Caco-2 (cell line): ENCODE measurements at regions not wholly inside any gene's neighbourhood (a gene's known extent, or its start where the extent isn't known, plus 50 kb on each side); places are given as distances from the start of the nearest gene placed in this dataset.

ENCODE experiments used
- BruUV-seq: library from RNA; stranded (reverse); fragments of 400-500 nt; replicated peaks from 2 replicates; lab custom pipeline; 2021; lab: Mats Ljungman, UMichigan
- CTCF ChIA-PET: fragments of 300-600 bp; sonication (Branson Sonifier 250); formaldehyde crosslinking; loops from one replicate; lab custom pipeline; 2022; ENCODE audit warnings: antibody characterized with exemption; lab: Charles Lee
- POLR2A ChIA-PET: fragments of 300-600 bp; sonication (Branson Sonifier 250); formaldehyde crosslinking; loops from one replicate; lab custom pipeline; 2022; ENCODE audit warnings: antibody characterized with exemption; lab: Charles Lee
- DNase-seq, 2 experiments: peaks; one replicate each; pipeline versions ENCODE4 v3.0.0 to v3.0.0-alpha.2; 2020 to 2022
- H3K27me3 ChIP-seq: replicated peaks from 2 replicates; pipeline ENCODE4 v1.6.0; 2011; ENCODE audit warnings: low read length; ENCODE audit not compliant: control insufficient read depth, insufficient read depth
- H3K36me3 ChIP-seq: 2 replicates; pipeline ENCODE4 v1.5.1; 2011; ENCODE audit warnings: low read length; ENCODE audit not compliant: control insufficient read depth, insufficient read depth
- H3K4me1 ChIP-seq: fragments of 250-450 bp; sonication (Bioruptor Pico); 2 replicates; pipeline ENCODE4 v1.5.1; 2020; ENCODE audit warnings: mild to moderate bottlenecking
- H3K4me3 ChIP-seq: 2 replicates; pipeline ENCODE4 v1.5.1; 2011; ENCODE audit warnings: low read depth, mild to moderate bottlenecking, control low read depth, low read length
- H3K9me3 ChIP-seq: fragments of 250-450 bp; sonication (Bioruptor Pico); 2 replicates; pipeline ENCODE4 v1.5.1; 2020; ENCODE audit warnings: mild to moderate bottlenecking, moderate library complexity
- H3K27ac Mint-ChIP-seq: one replicate; pipeline ENCODE4 v1.8.0; 2022; ENCODE audit warnings: mixed read lengths; ENCODE audit not compliant: unreplicated experiment
- H3K27me3 Mint-ChIP-seq: one replicate; pipeline ENCODE4 v1.8.0; 2022; ENCODE audit warnings: mixed read lengths; ENCODE audit not compliant: insufficient read depth, unreplicated experiment
- H3K36me3 Mint-ChIP-seq: one replicate; pipeline ENCODE4 v1.8.0; 2022; ENCODE audit warnings: mild to moderate bottlenecking, mixed read lengths; ENCODE audit not compliant: insufficient read depth, unreplicated experiment
- H3K4me1 Mint-ChIP-seq: one replicate; pipeline ENCODE4 v1.8.0; 2022; ENCODE audit warnings: low read depth, mixed read lengths; ENCODE audit not compliant: unreplicated experiment
- H3K4me3 Mint-ChIP-seq: one replicate; pipeline ENCODE4 v1.8.0; 2022; ENCODE audit warnings: mild to moderate bottlenecking, moderate library complexity, mixed read lengths; ENCODE audit not compliant: unreplicated experiment
- H3K9me3 Mint-ChIP-seq: one replicate; pipeline ENCODE4 v1.8.0; 2022; ENCODE audit warnings: mixed read lengths; ENCODE audit not compliant: unreplicated experiment
- intact Hi-C: fragments of 100-400 bp; cut with micrococcal nuclease; formaldehyde crosslinking; loops from one replicate; pipeline ENCODE4 v1.10.0; 2022; ENCODE audit not compliant: unreplicated experiment
- TF ChIP-seq, protein P1 (sequence below), 2 experiments: fragments of 200-600 bp in 1 of 2; IDR thresholded peaks; 1 replicate in 1 of 2; 2 replicates in 1 of 2; pipeline versions ENCODE4 v1.5.1 to v1.8.0; 2011 to 2022; ENCODE audit warnings: antibody characterized with exemption in 1 of 2, control low read depth in 1 of 2, inconsistent platforms in 1 of 2, low read depth in 1 of 2, low read length in 1 of 2, mild to moderate bottlenecking in 1 of 2, moderate library complexity in 1 of 2; ENCODE audit not compliant: insufficient read depth in 1 of 2, severe bottlenecking in 1 of 2, unreplicated experiment in 1 of 2

DNA sequence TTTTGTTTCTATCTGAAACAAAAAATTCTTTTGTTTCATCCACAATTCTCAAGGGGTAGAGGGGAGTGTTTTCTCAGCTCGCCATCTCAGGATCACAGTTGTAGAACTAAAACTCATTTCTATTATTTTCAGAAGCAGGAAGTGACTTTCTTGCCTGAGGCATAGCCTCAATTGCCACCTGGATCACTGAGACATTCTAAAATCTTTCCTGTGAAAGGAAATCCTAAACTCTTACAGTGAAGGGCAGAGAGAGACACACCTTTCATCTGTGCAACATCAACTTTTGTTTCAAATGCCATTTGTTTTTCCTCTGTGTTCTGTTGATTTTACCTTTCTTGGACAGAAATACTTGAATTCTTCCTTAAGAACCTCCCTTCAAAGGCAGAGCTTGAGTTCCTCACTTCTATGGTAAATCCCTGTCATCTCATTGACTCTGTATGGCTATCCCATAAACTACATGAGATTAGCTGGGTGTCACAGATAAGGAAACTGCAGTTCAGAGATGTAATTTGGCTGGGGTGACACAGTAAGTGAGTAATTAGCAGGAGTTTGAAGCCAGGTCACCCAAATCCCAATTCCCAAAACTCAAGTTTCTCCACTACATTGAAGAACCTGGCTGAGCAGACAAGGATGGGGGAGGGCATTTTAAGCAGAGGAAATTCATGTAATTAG, 224.4 kb upstream of the HTR2A start:
- no peaks in the 10 kb centered on the region for H3K4me1 ChIP-seq
- H3K36me3 ChIP-seq, result no peaks in the 10 kb centered on the region
- no peaks in the 10 kb centered on the region for H3K9me3 Mint-ChIP-seq
- TF ChIP-seq, protein P1, sequence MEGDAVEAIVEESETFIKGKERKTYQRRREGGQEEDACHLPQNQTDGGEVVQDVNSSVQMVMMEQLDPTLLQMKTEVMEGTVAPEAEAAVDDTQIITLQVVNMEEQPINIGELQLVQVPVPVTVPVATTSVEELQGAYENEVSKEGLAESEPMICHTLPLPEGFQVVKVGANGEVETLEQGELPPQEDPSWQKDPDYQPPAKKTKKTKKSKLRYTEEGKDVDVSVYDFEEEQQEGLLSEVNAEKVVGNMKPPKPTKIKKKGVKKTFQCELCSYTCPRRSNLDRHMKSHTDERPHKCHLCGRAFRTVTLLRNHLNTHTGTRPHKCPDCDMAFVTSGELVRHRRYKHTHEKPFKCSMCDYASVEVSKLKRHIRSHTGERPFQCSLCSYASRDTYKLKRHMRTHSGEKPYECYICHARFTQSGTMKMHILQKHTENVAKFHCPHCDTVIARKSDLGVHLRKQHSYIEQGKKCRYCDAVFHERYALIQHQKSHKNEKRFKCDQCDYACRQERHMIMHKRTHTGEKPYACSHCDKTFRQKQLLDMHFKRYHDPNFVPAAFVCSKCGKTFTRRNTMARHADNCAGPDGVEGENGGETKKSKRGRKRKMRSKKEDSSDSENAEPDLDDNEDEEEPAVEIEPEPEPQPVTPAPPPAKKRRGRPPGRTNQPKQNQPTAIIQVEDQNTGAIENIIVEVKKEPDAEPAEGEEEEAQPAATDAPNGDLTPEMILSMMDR (IDR thresholded peaks at IDR 0.05; ENCODE audit: insufficient read depth in 1 of 2, low read depth in 1 of 2, low read length in 1 of 2, severe bottlenecking in 1 of 2, unreplicated experiment in 1 of 2), result no peak
- POLR2A ChIA-PET, result no interaction called here
- BruUV-seq, result no TSS peak
- no peaks in the 10 kb centered on the region for H3K27me3 ChIP-seq
- no peaks in the 10 kb centered on the region for H3K36me3 Mint-ChIP-seq
- H3K4me3 ChIP-seq, result no peak overlapping the region
- intact Hi-C loops, result no loop called here
- CTCF ChIA-PET, result no interaction called here
- H3K27me3 Mint-ChIP-seq, result peaks cover 20% of the 10 kb centered on the region
- DNase-seq, result no peak
- no peak overlapping the region for H3K27ac Mint-ChIP-seq
- no peaks in the 10 kb centered on the region for H3K9me3 ChIP-seq
- H3K4me3 Mint-ChIP-seq, result no peak overlapping the region
- no peaks in the 10 kb centered on the region for H3K4me1 Mint-ChIP-seq

DNA sequence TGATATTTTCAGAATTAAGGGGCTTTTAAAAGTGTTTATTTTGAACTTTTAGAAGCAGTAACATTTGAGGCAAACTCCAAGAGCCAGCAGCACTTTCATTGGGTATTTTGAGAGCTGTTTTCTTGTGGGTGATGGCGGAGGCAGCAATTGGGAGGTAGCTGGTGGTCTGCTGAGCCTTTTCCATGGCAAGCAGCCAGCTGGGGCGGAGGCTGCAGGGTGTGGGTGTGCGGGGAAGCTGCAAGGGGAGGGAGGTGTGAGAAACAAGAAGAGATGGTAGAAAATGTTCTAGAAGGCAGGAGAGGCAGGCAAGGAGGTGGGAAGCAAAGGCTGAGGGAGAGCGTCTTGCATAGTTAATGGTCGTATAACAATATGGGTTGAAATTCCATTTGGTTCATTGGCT, 223.4 kb upstream of the HTR2A start:
- Mint-ChIP-seq H3K27me3 (peaks cover 20% of the 10 kb centered on the region), H3K27ac (no peak overlapping the region)
- CTCF ChIA-PET, result no interaction called here

DNA sequence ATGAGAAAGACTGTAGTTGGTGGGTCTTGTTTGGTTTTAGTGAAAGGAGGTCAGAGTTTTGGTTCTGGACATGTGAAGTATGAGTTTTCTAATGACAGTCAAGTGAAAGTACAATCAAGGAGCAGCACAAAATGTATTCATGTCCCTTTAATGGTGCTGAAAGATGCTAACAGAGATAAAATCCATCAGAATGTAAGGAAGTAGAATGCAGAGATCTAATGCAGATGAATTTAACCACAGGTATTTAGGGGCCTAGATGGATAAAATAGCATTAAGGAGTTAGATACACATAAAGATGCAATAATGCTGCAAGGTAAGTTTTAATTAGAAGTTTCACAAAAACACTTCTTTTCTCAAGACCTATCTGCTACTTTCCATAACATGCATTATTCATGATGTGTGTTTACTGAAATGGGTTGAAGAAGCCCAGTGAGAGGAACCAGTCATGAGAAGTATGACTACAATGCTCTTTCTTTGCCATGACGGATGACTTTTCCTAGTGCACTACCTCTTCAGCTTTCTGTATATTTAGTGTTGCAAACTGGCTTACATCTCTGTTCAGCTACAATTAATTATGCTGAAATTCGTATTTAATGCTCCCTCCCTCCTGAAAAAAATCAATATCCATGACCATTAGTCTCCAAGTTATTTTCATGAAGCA, 222.9 kb upstream of the HTR2A start:
- DNase-seq, result no peak
- Mint-ChIP-seq H3K4me3 (no peak overlapping the region), H3K27me3 (peaks cover 20% of the 10 kb centered on the region), H3K36me3 (no peaks in the 10 kb centered on the region), H3K4me1 (no peaks in the 10 kb centered on the region), H3K9me3 (no peaks in the 10 kb centered on the region), H3K27ac (no peak overlapping the region)
- BruUV-seq, result no TSS peak
- ChIA-PET CTCF (no interaction called here), POLR2A (no interaction called here)
- Histone ChIP-seq H3K27me3 (no peaks in the 10 kb centered on the region), H3K4me1 (no peaks in the 10 kb centered on the region), H3K36me3 (no peaks in the 10 kb centered on the region), H3K9me3 (no peaks in the 10 kb centered on the region), H3K4me3 (no peak overlapping the region)
- intact Hi-C loops, result no loop called here
- TF ChIP-seq, protein P1 (IDR thresholded peaks at IDR 0.05; ENCODE audit: insufficient read depth in 1 of 2, low read depth in 1 of 2, low read length in 1 of 2, severe bottlenecking in 1 of 2, unreplicated experiment in 1 of 2), result no peak

More for the DNA sequence above, 223.4 kb upstream of the HTR2A start:
- Mint-ChIP-seq H3K36me3 (no peaks in the 10 kb centered on the region), H3K4me3 (no peak overlapping the region), H3K9me3 (no peaks in the 10 kb centered on the region), H3K4me1 (no peaks in the 10 kb centered on the region)
- intact Hi-C loops, result no loop called here
- Histone ChIP-seq H3K4me1 (no peaks in the 10 kb centered on the region), H3K36me3 (no peaks in the 10 kb centered on the region), H3K9me3 (no peaks in the 10 kb centered on the region), H3K27me3 (no peaks in the 10 kb centered on the region), H3K4me3 (no peak overlapping the region)
- DNase-seq, result no peak
- POLR2A ChIA-PET, result no interaction called here
- BruUV-seq, result no TSS peak
- TF ChIP-seq, protein P1 (IDR thresholded peaks at IDR 0.05; ENCODE audit: insufficient read depth in 1 of 2, low read depth in 1 of 2, low read length in 1 of 2, severe bottlenecking in 1 of 2, unreplicated experiment in 1 of 2), result no peak
